PC-3 (cell line): ENCODE measurements at regions not wholly inside any gene's neighbourhood (a gene's known extent, or its start where the extent isn't known, plus 50 kb on each side); places are given as distances from the start of the nearest gene placed in this dataset.

Experiments
- ATAC-seq: fragments of 200-7000 bp; cut with Tn5 transposase; 2 replicates; pipeline ENCODE4 v1.9.1; 2020; ENCODE audit warnings: mild to moderate bottlenecking, moderate library complexity
- BruUV-seq: library from RNA; stranded (reverse); fragments of 400-500 nt; replicated peaks from 2 replicates; lab custom pipeline; 2021; lab: Mats Ljungman, UMichigan
- CTCF ChIA-PET: fragments of 300-600 bp; sonication (Branson Sonifier 250); formaldehyde crosslinking; loops from one replicate; lab custom pipeline; 2022; ENCODE audit warnings: antibody characterized with exemption; lab: Charles Lee
- POLR2A ChIA-PET: fragments of 300-600 bp; sonication (Branson Sonifier 250); formaldehyde crosslinking; loops from one replicate; lab custom pipeline; 2022; ENCODE audit warnings: antibody characterized with exemption; ENCODE audit not compliant: unreplicated experiment; lab: Charles Lee
- DNase-seq: peaks from one replicate; pipeline ENCODE4 v3.0.0-alpha.2; 2015
- H2AFZ ChIP-seq: fragments of 300-600 bp; sonication (generic); 2 replicates; pipeline ENCODE4 v1.6.0; 2016; ENCODE audit warnings: antibody characterized with exemption, low read length
- H3F3A ChIP-seq: fragments of 300-600 bp; sonication (generic); one replicate; pipeline ENCODE4 v1.6.0; 2017; ENCODE audit warnings: antibody characterized with exemption, low read length, control low read depth, mild to moderate bottlenecking; ENCODE audit not compliant: unreplicated experiment
- H3K27ac ChIP-seq: fragments of 300-600 bp; sonication (generic); 2 replicates; pipeline ENCODE4 v1.5.1; 2016; ENCODE audit warnings: mild to moderate bottlenecking, low read length
- H3K27me3 ChIP-seq: fragments of 300-600 bp; sonication (generic); 2 replicates; pipeline ENCODE4 v1.6.1; 2016; ENCODE audit warnings: low read length, mixed read lengths
- H3K36me3 ChIP-seq: fragments of 300-600 bp; sonication (generic); 2 replicates; pipeline ENCODE4 v1.6.1; 2016; ENCODE audit warnings: low read depth, mixed run types, low read length, mixed read lengths
- H3K4me1 ChIP-seq: fragments of 300-600 bp; sonication (generic); 2 replicates; pipeline ENCODE4 v1.5.1; 2016; ENCODE audit warnings: low read length; ENCODE audit not compliant: insufficient read depth
- H3K4me2 ChIP-seq: fragments of 300-600 bp; sonication (generic); 2 replicates; pipeline ENCODE4 v1.6.0; 2016; ENCODE audit warnings: low read length
- H3K4me3 ChIP-seq: fragments of 300-600 bp; sonication (generic); 2 replicates; pipeline ENCODE4 v1.5.1; 2016; ENCODE audit warnings: mild to moderate bottlenecking, low read length, mixed read lengths
- H3K79me2 ChIP-seq: fragments of 300-600 bp; sonication (generic); 2 replicates; pipeline ENCODE4 v1.6.1; 2017; ENCODE audit warnings: low read length, mixed read lengths
- H3K9ac ChIP-seq: fragments of 300-600 bp; sonication (generic); 2 replicates; pipeline ENCODE4 v1.6.0; 2016; ENCODE audit warnings: mild to moderate bottlenecking, low read length
- H3K9me2 ChIP-seq: fragments of 300-600 bp; sonication (generic); replicated peaks from 2 replicates; pipeline ENCODE4 v1.6.1; 2016; ENCODE audit warnings: mixed run types, low read length, mixed read lengths
- H3K9me3 ChIP-seq: fragments of 300-600 bp; sonication (generic); 2 replicates; pipeline ENCODE4 v1.6.1; 2016; ENCODE audit warnings: low read length, mixed read lengths
- H4K20me1 ChIP-seq: fragments of 300-600 bp; sonication (generic); 2 replicates; pipeline ENCODE4 v1.6.1; 2016; ENCODE audit warnings: low read length, mixed read lengths
- CTCF ChIP-seq: fragments of 300-600 bp; sonication (generic); conservative IDR thresholded peaks from 2 replicates; pipeline ENCODE4 v1.5.1; 2017; ENCODE audit warnings: antibody characterized with exemption, low read depth, mild to moderate bottlenecking, low read length
- EZH2 ChIP-seq: fragments of 300-600 bp; sonication (generic); IDR thresholded peaks from one replicate; pipeline ENCODE4 v1.6.1; 2017; ENCODE audit warnings: antibody characterized with exemption, mild to moderate bottlenecking, low read length; ENCODE audit not compliant: unreplicated experiment
- EZH2phosphoT487 ChIP-seq: fragments of 300-600 bp; sonication (generic); IDR thresholded peaks from 2 replicates; pipeline ENCODE4 v1.6.1; 2018; ENCODE audit warnings: mild to moderate bottlenecking, antibody characterized with exemption, low read length, borderline replicate concordance
- intact Hi-C: fragments of 100-400 bp; cut with micrococcal nuclease; formaldehyde crosslinking; loops from 2 replicates; pipeline ENCODE4 v1.9.0; 2023

- Histone ChIP-seq H3K9ac (no peak overlapping the region), H3F3A (no peaks in the 10 kb centered on the region), H3K4me3 (no peak overlapping the region), H3K9me2 (no peaks in the 10 kb centered on the region), H3K27ac (no peak overlapping the region), H4K20me1 (no peaks in the 10 kb centered on the region), H3K9me3 (no peaks in the 10 kb centered on the region), H3K4me2 (no peak overlapping the region), H3K27me3 (no peaks in the 10 kb centered on the region), H3K4me1 (peaks cover 4% of the 10 kb centered on the region; the same call in 1 of the 2 replicates), H3K36me3 (no peaks in the 10 kb centered on the region), H2AFZ (no peak overlapping the region), H3K79me2 (no peaks in the 10 kb centered on the region)
- no peak for DNase-seq
- ChIA-PET CTCF (no interaction called here), POLR2A (no interaction called here)
- BruUV-seq, result no TSS peak
- ATAC-seq, result no peak
- TF ChIP-seq CTCF (no peak), EZH2phosphoT487 (no peak), EZH2 (no peak)
- intact Hi-C loops, result loop anchor here (5.0 kb wide), 1 partner anchor 310 kb away; the partner anchor contains the start of gene COA6
Observed at GRCh38 chr1:234681990-234682389, 72.0 kb upstream of the IRF2BP2 start.

DNA sequence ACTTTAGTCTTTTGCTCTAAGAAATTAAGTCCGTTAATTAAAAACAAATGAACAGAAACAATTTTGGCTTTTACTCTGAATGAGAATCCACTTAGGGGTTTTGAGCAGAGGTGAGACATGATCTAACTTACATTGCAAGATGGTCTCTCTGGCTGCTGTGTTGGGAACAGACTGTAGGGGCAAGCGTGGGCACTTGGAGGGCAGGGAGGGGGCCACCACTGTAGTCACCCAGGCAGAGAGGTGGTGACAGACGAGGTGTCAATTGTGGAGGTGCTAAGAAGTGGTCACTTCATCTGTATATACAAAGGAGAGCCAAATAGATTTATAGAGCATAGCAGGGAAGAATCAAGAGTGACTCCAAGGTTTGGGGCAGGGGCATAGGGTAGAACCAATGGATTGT lies 71.1 kb upstream of the IRF2BP2 start:
- TF ChIP-seq CTCF (no peak), EZH2phosphoT487 (no peak), EZH2 (no peak)
- no peaks in the 10 kb centered on the region for H3K9me2 ChIP-seq
- no peak overlapping the region for H3K27ac ChIP-seq
- no peak overlapping the region for H3K4me3 ChIP-seq
- no peak overlapping the region for H3K4me2 ChIP-seq
- ATAC-seq, result no peak
- CTCF ChIA-PET, result no interaction called here
- no peaks in the 10 kb centered on the region for H3K27me3 ChIP-seq
- H3K36me3 ChIP-seq, result no peaks in the 10 kb centered on the region
- H3K9ac ChIP-seq, result no peak overlapping the region
- no peaks in the 10 kb centered on the region for H4K20me1 ChIP-seq
- peaks cover 4% of the 10 kb centered on the region for H3K4me1 ChIP-seq
- H2AFZ ChIP-seq, result no peak overlapping the region
- no peaks in the 10 kb centered on the region for H3F3A ChIP-seq
- BruUV-seq, result no TSS peak
- H3K9me3 ChIP-seq, result no peaks in the 10 kb centered on the region
- POLR2A ChIA-PET, result no interaction called here
- intact Hi-C loops, result loop anchor here (5.0 kb wide), 1 partner anchor 309 kb away; the partner anchor contains the start of gene COA6
- H3K79me2 ChIP-seq, result no peaks in the 10 kb centered on the region
- no peak for DNase-seq

- Histone ChIP-seq H2AFZ (no peak overlapping the region), H3K79me2 (no peaks in the 10 kb centered on the region), H3K4me1 (peaks cover 4% of the 10 kb centered on the region), H3K9me3 (no peaks in the 10 kb centered on the region), H4K20me1 (no peaks in the 10 kb centered on the region), H3K36me3 (no peaks in the 10 kb centered on the region), H3K4me3 (no peak overlapping the region), H3K27ac (no peak overlapping the region), H3K9ac (no peak overlapping the region), H3F3A (no peaks in the 10 kb centered on the region), H3K4me2 (no peak overlapping the region), H3K27me3 (no peaks in the 10 kb centered on the region), H3K9me2 (no peaks in the 10 kb centered on the region)
- ChIA-PET POLR2A (no interaction called here), CTCF (no interaction called here)
- no TSS peak for BruUV-seq
- ATAC-seq (no peak), DNase-seq (no peak)
- intact Hi-C loops, result loop anchor here (5.0 kb wide), 1 partner anchor 308 kb away; the partner anchor contains the start of gene COA6
- no peak for TF ChIP-seq EZH2phosphoT487
- no peak for TF ChIP-seq CTCF
- TF ChIP-seq EZH2, result no peak
Observed at GRCh38 chr1:234680331-234680904, 70.4 kb upstream of the IRF2BP2 start.
